ENCODE measurements at regions not wholly inside any gene's neighbourhood (a gene's known extent, or its start where the extent isn't known, plus 50 kb on each side); places are given as distances from the start of the nearest gene placed in this dataset.

DNA sequence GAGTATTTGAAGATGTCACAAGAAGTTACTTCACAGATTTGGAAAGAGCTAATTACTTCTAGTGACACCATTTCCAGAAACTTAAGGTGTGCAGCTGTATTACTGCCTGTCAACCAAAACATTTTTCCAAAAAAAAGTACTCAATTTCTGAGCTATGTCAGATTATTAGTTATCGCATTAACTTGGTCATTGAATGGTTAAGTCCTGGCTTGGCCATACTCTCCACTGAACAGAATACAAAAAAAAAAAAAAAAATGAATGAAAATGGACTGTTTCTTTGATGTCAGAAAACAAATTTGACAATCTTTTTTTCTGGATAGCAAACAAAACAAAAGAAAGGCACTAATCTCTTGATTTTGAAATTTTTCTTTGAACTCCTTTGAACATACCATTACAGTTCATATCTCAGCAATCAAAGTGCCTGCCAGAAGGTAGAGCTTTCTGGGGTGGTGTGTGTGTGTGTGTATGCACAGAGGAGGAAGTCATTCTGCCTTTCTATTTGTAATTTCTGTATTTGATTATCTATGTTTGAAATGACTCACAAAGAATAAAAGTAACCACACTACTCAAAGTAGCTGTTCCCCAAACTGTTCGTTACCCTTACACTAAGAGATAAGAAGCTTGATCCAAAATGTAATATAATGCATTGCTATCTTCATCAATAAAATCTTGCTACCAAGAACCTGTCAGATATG is 210.8 kb upstream of the FUT9 start:
- Histone ChIP-seq H3K4me3 (no peak overlapping the region), H3K79me2 (ENCODE audit: control insufficient read depth, insufficient read depth, low read length) (no peaks in the 10 kb centered on the region), H3K4me2 (ENCODE audit: control insufficient read depth, insufficient read depth) (no peak overlapping the region), H3K4me1 (ENCODE audit: control insufficient read depth, insufficient read depth, low read length) (no peaks in the 10 kb centered on the region), H2AFZ (ENCODE audit: control insufficient read depth, low read depth, low read length) (no peak overlapping the region), H3K9me3 (replicated peaks; ENCODE audit: control insufficient read depth, insufficient read depth, low read length) (no peaks in the 10 kb centered on the region), H3K27me3 (replicated peaks in 1 of 2; ENCODE audit: control insufficient read depth in 2 of 2, insufficient read depth in 2 of 2, low read length in 1 of 2) (no peaks in the 10 kb centered on the region), H4K20me1 (ENCODE audit: control insufficient read depth, insufficient read depth) (no peaks in the 10 kb centered on the region), H3K36me3 (ENCODE audit: control insufficient read depth in 2 of 2, insufficient read depth in 2 of 2, low read length in 1 of 2) (no peaks in the 10 kb centered on the region), H3K9ac (ENCODE audit: control insufficient read depth, insufficient read depth, low read length) (no peak overlapping the region), H3K27ac (ENCODE audit: control insufficient read depth, insufficient read depth) (no peak overlapping the region)
- POLR2A ChIA-PET: interaction anchor here (0.7 to 1.0 kb wide), 3 partner anchors 18 to 427 kb away, joined by 3 to 4 read pairs (median 4); no protein-coding TSS in a partner anchor
- ATAC-seq (peak; percentile 94), FAIRE-seq (no peak), DNase-seq (ENCODE audit: low read depth, low spot score) (no peak)
- intact Hi-C loops (cut with micrococcal nuclease; ENCODE audit: unreplicated experiment): no loop called here
- in situ Hi-C loops (cut with MboI): no loop called here
- 29% methylated on average over 2 of the region's 2 CpGs for WGBS (ENCODE audit: insufficient coverage, insufficient replicate concordance, low lambda C conversion rate, missing lambda C conversion rate)
- RAD21 ChIA-PET (ENCODE audit: unreplicated experiment): interaction anchor here (1.1 kb wide), 1 partner anchor 20 kb away, joined by 3 read pairs; no protein-coding TSS in a partner anchor
- BruUV-seq (replicated peaks): no TSS peak
- SMC1A ChIA-PET (ENCODE audit: uncharacterized antibody, unreplicated experiment): interaction anchor here (0.8 to 1.7 kb wide), 5 partner anchors 12 to 19 kb away, joined by 3 to 6 read pairs (median 4); no protein-coding TSS in a partner anchor
- CTCF ChIA-PET: interaction anchor here (1.4 kb wide), 1 partner anchor 18 kb away, joined by 5 read pairs; no protein-coding TSS in a partner anchor
- no peak for TF ChIP-seq NR2C2 (IDR thresholded peaks at IDR 0.05; ENCODE audit: borderline replicate concordance, control insufficient read depth, insufficient read length, low read depth)
- TF ChIP-seq KLF5 (IDR thresholded peaks at IDR 0.05; ENCODE audit: partially characterized antibody): no peak
- TF ChIP-seq, protein P1, sequence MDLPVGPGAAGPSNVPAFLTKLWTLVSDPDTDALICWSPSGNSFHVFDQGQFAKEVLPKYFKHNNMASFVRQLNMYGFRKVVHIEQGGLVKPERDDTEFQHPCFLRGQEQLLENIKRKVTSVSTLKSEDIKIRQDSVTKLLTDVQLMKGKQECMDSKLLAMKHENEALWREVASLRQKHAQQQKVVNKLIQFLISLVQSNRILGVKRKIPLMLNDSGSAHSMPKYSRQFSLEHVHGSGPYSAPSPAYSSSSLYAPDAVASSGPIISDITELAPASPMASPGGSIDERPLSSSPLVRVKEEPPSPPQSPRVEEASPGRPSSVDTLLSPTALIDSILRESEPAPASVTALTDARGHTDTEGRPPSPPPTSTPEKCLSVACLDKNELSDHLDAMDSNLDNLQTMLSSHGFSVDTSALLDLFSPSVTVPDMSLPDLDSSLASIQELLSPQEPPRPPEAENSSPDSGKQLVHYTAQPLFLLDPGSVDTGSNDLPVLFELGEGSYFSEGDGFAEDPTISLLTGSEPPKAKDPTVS (IDR thresholded peaks at IDR 0.05; ENCODE audit: low read depth, low read length): no peak
- TF ChIP-seq, protein P2, sequence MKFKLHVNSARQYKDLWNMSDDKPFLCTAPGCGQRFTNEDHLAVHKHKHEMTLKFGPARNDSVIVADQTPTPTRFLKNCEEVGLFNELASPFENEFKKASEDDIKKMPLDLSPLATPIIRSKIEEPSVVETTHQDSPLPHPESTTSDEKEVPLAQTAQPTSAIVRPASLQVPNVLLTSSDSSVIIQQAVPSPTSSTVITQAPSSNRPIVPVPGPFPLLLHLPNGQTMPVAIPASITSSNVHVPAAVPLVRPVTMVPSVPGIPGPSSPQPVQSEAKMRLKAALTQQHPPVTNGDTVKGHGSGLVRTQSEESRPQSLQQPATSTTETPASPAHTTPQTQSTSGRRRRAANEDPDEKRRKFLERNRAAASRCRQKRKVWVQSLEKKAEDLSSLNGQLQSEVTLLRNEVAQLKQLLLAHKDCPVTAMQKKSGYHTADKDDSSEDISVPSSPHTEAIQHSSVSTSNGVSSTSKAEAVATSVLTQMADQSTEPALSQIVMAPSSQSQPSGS (IDR thresholded peaks at IDR 0.05; ENCODE audit: low read length): peak; percentile 61; the same call in 1 of the 2 replicates
- TF ChIP-seq BRCA1 (IDR thresholded peaks at IDR 0.05; ENCODE audit: low read depth, low read length): no peak
- peak; percentile 91 for TF ChIP-seq RUNX3 (IDR thresholded peaks at IDR 0.05; ENCODE audit: low read length)
- TF ChIP-seq LARP7 (IDR thresholded peaks at IDR 0.05): no peak
- no peak for TF ChIP-seq EP300 (IDR thresholded peaks at IDR 0.05; ENCODE audit: borderline replicate concordance in 1 of 2, control insufficient read depth in 1 of 2, low read depth in 2 of 2, low read length in 2 of 2)
- no peak for TF ChIP-seq SMAD1 (IDR thresholded peaks at IDR 0.05; ENCODE audit: low read depth, partially characterized antibody)
- no peak for TF ChIP-seq CUX1 (IDR thresholded peaks at IDR 0.05; ENCODE audit: insufficient replicate concordance, low read depth, low read length)
- TF ChIP-seq ZNF24 (IDR thresholded peaks at IDR 0.05): no peak
- TF ChIP-seq IRF4 (IDR thresholded peaks at IDR 0.05; ENCODE audit: low read depth, low read length): peak; percentile 64; the same call in 1 of the 2 replicates
- TF ChIP-seq, protein P3, sequence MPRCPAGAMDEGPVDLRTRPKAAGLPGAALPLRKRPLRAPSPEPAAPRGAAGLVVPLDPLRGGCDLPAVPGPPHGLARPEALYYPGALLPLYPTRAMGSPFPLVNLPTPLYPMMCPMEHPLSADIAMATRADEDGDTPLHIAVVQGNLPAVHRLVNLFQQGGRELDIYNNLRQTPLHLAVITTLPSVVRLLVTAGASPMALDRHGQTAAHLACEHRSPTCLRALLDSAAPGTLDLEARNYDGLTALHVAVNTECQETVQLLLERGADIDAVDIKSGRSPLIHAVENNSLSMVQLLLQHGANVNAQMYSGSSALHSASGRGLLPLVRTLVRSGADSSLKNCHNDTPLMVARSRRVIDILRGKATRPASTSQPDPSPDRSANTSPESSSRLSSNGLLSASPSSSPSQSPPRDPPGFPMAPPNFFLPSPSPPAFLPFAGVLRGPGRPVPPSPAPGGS (IDR thresholded peaks at IDR 0.05; ENCODE audit: borderline replicate concordance, insufficient read depth, low read depth, low read length, poor library complexity, severe bottlenecking): no peak

Measured in GM12878 (cell line).